Activated naive CD4-positive, alpha-beta T cell treated with anti-CD3 and anti-CD28 coated beads, Interleukin-2, amount 10 ng/mL, durations not matched to agents 7 days and 5 days (primary cell): ENCODE measurements at regions not wholly inside any gene's neighbourhood (a gene's known extent, or its start where the extent isn't known, plus 50 kb on each side); places are given as distances from the start of the nearest gene placed in this dataset.

ENCODE experiments used
- CTCF ChIA-PET: fragments of 350-600 bp; sonication (Branson Sonifier 250); formaldehyde crosslinking; loops from one replicate; lab custom pipeline; 2021; ENCODE audit warnings: antibody characterized with exemption; lab: Charles Lee
- DNase-seq: peaks from one replicate; pipeline ENCODE4 v3.0.0-alpha.2; 2020
- H3K27ac Mint-ChIP-seq: one replicate; pipeline ENCODE4 v1.8.0; 2021; ENCODE audit warnings: mild to moderate bottlenecking, moderate library complexity, mixed read lengths
- H3K27me3 Mint-ChIP-seq: one replicate; pipeline ENCODE4 v1.8.0; 2021; ENCODE audit warnings: mild to moderate bottlenecking, mixed read lengths
- H3K36me3 Mint-ChIP-seq: one replicate; pipeline ENCODE4 v1.8.0; 2021; ENCODE audit warnings: mixed read lengths
- H3K4me1 Mint-ChIP-seq: one replicate; pipeline ENCODE4 v1.8.0; 2021; ENCODE audit warnings: mixed read lengths
- H3K4me3 Mint-ChIP-seq: one replicate; pipeline ENCODE4 v1.8.0; 2021; ENCODE audit warnings: mild to moderate bottlenecking, moderate library complexity, mixed read lengths
- H3K9me3 Mint-ChIP-seq: one replicate; pipeline ENCODE4 v1.8.0; 2021; ENCODE audit warnings: mixed read lengths

DNA sequence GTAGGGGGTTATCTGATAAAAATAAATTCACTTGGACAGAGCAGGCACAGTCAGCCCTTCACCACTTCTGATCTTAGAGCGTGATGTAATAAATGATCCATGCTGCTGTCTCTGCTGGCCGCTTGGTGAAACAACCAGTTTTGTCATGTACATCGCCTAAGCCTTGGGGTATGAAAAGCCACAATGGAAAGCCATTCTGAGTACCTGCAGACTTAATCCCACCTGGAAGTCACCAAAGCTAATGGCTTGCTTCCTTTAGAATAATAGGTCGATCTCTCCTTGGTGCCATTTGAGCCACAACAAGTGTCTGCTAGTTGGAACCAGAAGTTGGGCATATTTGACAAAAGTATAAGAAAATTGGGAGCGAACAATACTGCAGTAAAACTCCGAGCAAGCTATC lies 1649.7 kb upstream of the SPRY2 start:
- no peak overlapping the region for H3K27ac Mint-ChIP-seq
- DNase-seq: no peak
- H3K36me3 Mint-ChIP-seq: no peaks in the 10 kb centered on the region
- no peaks in the 10 kb centered on the region for H3K4me1 Mint-ChIP-seq
- CTCF ChIA-PET: no interaction called here
- no peak overlapping the region for H3K4me3 Mint-ChIP-seq
- no peaks in the 10 kb centered on the region for H3K27me3 Mint-ChIP-seq
- peaks cover 2% of the 10 kb centered on the region for H3K9me3 Mint-ChIP-seq

DNA sequence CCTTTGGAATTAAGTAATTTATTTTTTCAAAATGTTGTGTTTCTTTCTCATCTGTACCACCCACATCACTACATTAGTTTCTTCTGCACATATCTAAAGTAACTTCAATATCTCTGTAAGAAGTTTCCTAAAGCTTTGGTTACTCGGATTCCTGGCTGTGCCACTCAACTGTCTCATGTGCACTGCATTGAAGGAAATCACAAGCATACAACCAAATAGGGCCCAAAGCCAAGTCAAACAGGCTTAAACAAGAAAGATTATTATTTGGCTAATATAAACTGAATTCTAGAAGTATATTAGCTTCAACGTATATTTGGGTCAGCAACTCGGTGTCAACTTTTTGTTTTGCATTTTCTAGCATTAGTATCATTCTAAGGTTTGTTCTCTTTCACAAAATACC lies 1647.6 kb upstream of the SPRY2 start:
- Mint-ChIP-seq H3K27ac (no peak overlapping the region), H3K4me1 (no peaks in the 10 kb centered on the region), H3K9me3 (peaks cover 7% of the 10 kb centered on the region), H3K27me3 (no peaks in the 10 kb centered on the region), H3K36me3 (no peaks in the 10 kb centered on the region), H3K4me3 (no peak overlapping the region)
- DNase-seq: no peak
- CTCF ChIA-PET: no interaction called here

DNA sequence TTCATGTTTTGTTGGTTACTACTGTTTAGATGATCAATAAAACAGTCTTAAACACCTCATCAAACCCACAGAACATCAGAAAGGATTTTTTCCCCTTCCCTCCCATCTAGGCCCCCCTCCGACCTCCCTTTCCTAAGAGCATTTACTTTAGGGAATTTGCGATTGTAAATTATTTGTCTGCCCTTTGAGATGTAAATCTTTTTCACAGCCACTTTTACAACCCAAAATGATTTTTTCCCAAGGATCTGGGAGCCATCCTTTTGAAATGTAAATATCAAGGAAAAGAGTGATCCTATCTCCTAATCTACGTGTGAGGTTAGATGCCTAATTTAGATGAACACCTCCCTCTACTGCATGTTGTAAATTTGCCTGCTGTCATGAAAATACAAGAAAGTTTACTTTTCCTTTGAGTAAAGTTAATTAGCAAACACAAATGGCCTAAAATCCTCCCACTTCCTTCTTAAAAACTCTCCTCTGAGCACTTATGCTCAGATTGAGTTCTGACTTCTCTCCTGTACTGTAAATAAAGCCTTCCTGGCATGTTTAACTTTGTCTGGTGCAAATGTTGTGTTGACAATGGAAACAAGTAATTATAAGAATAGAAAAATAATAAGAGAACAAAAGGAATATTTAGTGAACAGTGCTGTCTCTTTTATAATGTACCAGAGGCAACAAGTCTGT lies 1646.9 kb upstream of the SPRY2 start:
- no peak overlapping the region for H3K27ac Mint-ChIP-seq
- H3K27me3 Mint-ChIP-seq: no peaks in the 10 kb centered on the region
- no peaks in the 10 kb centered on the region for H3K4me1 Mint-ChIP-seq
- peaks cover 9% of the 10 kb centered on the region for H3K9me3 Mint-ChIP-seq
- CTCF ChIA-PET: no interaction called here
- DNase-seq: no peak
- H3K36me3 Mint-ChIP-seq: no peaks in the 10 kb centered on the region
- H3K4me3 Mint-ChIP-seq: no peak overlapping the region

DNA sequence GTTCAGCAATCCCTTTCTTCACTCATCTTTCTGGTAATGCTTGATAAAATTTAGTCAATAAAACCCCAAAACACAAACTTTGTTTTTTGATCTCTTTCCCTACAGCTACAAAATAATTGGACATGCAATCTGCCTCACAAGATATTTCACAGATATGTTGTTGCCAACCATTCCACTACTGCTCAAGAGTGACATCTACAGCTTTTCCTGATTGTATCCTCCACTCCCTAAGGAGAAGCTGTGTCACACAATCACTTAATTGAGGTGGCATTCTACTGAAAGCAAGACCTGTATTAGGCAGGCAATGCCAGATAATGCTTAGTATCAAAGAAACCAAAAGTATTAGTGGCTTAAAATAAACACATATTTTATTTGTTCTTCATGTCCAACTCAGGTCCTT lies 1646.2 kb upstream of the SPRY2 start:
- Mint-ChIP-seq H3K27me3 (no peaks in the 10 kb centered on the region), H3K9me3 (peaks cover 9% of the 10 kb centered on the region), H3K4me1 (no peaks in the 10 kb centered on the region), H3K4me3 (no peak overlapping the region), H3K36me3 (no peaks in the 10 kb centered on the region), H3K27ac (no peak overlapping the region)
- CTCF ChIA-PET: no interaction called here
- DNase-seq: no peak

DNA sequence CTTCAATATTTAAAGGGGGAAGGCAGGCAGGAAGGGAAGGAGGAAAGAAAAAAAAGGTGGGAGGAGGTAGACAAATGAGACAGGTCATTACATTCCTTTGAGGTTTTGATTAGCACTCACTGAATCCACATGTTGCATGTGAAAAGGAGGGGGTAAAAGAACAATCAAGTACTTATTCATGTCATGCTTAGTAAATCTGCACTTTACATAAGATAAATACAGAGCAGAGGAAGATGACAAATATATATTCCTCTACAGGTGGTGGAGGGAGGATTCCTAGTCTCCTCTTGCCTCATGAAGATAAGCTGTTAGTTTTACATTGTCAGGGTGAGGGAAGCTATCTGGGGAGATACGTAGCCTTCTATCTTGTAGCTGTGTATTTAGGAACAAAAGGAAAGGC lies 1645.4 kb upstream of the SPRY2 start:
- CTCF ChIA-PET: no interaction called here
- no peaks in the 10 kb centered on the region for H3K4me1 Mint-ChIP-seq
- no peak overlapping the region for H3K4me3 Mint-ChIP-seq
- peaks cover 9% of the 10 kb centered on the region for H3K9me3 Mint-ChIP-seq
- no peaks in the 10 kb centered on the region for H3K36me3 Mint-ChIP-seq
- H3K27me3 Mint-ChIP-seq: no peaks in the 10 kb centered on the region
- no peak for DNase-seq
- H3K27ac Mint-ChIP-seq: no peak overlapping the region

DNA sequence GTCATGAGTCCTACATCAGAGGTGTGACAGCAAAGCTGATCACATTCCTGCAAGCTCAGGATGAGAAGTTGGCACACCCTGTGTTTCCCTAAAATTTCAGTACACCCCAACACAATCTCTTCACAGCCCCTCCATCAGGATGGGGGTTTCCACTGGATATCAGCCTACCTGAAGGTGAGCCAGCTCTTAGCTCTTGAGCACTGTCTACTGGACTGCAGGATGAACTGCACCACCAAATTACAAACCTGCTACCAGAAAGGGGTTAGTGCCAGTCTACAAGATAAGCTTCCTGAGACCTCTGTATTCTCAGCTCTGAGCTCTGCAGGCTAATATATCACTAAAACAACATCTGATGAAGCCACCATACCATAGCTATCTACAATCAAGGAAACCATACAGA lies 1616.2 kb upstream of the SPRY2 start:
- Mint-ChIP-seq H3K4me1 (no peaks in the 10 kb centered on the region), H3K4me3 (no peak overlapping the region), H3K9me3 (peaks cover 9% of the 10 kb centered on the region), H3K27me3 (no peaks in the 10 kb centered on the region), H3K36me3 (no peaks in the 10 kb centered on the region), H3K27ac (no peak overlapping the region)
- CTCF ChIA-PET: no interaction called here
- no peak for DNase-seq

DNA sequence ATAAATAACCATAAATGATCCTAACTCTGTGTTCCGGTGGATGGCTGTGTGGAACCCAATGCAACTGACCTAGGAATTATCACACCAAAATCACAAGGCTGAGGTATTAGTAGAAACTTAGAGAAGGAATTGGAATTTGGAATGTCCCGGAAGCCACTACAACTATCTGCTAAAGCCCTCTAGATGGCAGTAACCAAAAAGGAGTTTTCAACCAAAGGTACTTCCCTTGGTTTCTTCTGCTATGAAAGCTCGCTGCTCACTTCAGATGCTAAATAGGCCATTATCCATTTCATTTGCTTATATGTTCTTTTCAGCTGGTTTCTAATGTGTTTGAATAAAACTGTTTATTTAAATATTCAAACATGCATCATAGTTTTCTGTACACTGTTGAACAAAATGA lies 1589.1 kb upstream of the SPRY2 start:
- no peak for DNase-seq
- peaks cover 2% of the 10 kb centered on the region for H3K9me3 Mint-ChIP-seq
- H3K27ac Mint-ChIP-seq: no peak overlapping the region
- no peaks in the 10 kb centered on the region for H3K4me1 Mint-ChIP-seq
- H3K27me3 Mint-ChIP-seq: no peaks in the 10 kb centered on the region
- CTCF ChIA-PET: no interaction called here
- no peaks in the 10 kb centered on the region for H3K36me3 Mint-ChIP-seq
- H3K4me3 Mint-ChIP-seq: no peak overlapping the region

DNA sequence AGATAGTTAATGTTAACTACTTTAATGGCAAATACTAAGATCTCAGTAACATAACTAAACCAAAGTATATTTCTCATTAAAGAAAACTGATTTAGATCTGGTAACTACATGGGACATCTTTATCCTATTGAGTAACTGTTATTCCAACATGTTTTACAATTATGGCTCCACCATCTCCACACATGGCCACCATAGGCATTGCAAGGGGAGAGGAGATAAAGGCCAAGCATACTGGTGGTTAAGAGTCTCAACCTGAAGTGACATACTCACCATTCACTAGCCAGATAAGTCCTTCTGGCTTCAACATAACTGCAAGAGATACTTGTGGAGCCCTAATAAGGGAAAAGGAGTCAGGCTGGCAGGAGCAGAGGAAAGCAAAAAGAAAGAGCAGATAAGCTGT lies 1586.4 kb upstream of the SPRY2 start:
- Mint-ChIP-seq H3K4me1 (no peaks in the 10 kb centered on the region), H3K27me3 (no peaks in the 10 kb centered on the region), H3K9me3 (peaks cover 2% of the 10 kb centered on the region), H3K27ac (no peak overlapping the region), H3K36me3 (no peaks in the 10 kb centered on the region), H3K4me3 (no peak overlapping the region)
- CTCF ChIA-PET: no interaction called here
- DNase-seq: no peak

DNA sequence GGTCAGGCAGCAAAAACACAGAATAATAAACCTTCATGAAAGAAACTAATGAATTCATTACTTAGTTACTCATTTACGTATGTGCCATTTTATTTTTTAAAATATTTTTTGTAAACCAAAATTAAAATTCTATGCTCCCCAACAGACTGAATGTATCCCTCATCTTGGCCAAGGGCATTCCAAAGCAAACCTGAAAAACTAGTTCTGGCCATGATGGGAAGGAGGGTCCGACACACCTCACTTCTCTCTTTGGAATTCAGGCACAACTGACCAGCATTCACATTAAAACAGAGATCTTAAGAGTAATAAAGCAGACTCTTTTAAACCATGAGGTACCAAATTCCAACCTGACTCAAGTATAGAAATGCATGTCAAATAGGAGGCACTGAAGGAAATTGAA lies 1576.9 kb upstream of the SPRY2 start:
- Mint-ChIP-seq H3K27ac (no peak overlapping the region), H3K9me3 (peaks cover 5% of the 10 kb centered on the region), H3K36me3 (no peaks in the 10 kb centered on the region), H3K4me3 (no peak overlapping the region), H3K27me3 (no peaks in the 10 kb centered on the region), H3K4me1 (no peaks in the 10 kb centered on the region)
- DNase-seq: no peak
- CTCF ChIA-PET: no interaction called here

DNA sequence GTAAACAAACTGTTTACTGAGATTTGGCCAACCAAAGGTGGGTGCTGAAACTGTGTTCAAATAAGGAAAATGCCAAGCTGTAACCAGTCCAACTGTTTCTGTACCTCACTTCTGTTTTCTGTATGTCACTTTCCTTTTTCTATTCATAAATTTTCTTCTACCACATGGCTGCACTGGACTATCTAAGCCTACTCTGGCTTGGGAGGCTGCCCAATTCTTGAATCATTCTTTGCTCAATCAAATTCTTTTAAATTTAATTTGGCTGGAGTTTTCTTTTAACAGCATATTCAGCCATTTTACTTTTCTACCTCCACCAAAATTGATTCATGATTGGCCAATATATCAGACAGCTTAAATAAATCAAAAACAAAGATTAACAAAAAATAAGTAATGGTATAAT lies 1575.5 kb upstream of the SPRY2 start:
- H3K36me3 Mint-ChIP-seq: no peaks in the 10 kb centered on the region
- CTCF ChIA-PET: no interaction called here
- H3K4me1 Mint-ChIP-seq: no peaks in the 10 kb centered on the region
- no peak for DNase-seq
- no peak overlapping the region for H3K27ac Mint-ChIP-seq
- no peak overlapping the region for H3K4me3 Mint-ChIP-seq
- H3K9me3 Mint-ChIP-seq: peaks cover 9% of the 10 kb centered on the region
- H3K27me3 Mint-ChIP-seq: no peaks in the 10 kb centered on the region

DNA sequence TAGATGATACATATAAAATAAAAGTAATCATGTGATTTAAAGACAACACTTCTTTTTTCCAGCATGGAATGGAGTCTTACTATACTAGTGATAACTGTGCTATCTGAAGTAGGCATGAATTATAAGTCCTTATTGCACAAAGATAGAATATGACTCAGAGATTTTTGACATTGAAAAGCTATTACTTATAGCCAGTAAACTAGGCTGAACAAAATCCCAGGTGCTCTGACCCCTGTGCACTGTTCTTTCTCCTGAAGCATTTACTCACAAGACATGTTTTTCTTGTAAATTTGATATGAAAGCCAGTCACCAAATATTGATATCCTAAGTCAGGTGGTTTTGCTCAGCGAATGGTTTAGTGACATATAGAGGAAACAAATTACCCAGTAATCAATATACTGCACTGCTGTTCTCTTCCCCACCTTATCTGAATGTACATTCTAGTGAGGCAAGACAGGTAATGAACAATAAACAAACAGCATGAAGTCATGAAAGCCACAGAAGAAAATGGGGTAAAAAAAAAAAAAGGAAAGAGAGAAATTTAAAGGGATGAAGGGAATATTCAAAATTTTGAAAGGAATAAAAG lies 1567.0 kb upstream of the SPRY2 start:
- Mint-ChIP-seq H3K4me1 (no peaks in the 10 kb centered on the region), H3K27ac (no peak overlapping the region), H3K27me3 (no peaks in the 10 kb centered on the region), H3K36me3 (no peaks in the 10 kb centered on the region), H3K9me3 (peaks cover 11% of the 10 kb centered on the region), H3K4me3 (no peak overlapping the region)
- no peak for DNase-seq
- CTCF ChIA-PET: no interaction called here

DNA sequence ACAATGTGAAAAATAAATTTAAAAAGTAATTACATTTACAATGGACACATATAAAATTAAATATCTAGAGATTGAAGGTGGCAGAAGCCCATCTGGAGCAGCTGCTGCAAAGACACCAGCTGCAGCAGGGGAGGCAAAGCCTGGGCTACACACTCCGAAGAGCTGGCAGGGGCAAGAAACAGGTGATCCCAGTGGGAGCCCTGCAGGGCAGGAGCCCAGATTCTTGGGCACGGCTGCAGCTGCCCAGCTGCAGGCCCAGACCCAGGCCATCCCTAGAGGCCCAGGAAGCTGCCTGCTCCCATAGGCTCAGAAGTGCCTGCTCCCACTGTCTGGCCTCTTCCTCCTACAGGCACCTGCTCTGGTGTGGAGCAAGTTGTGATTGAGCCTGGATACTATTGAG lies 1547.9 kb upstream of the SPRY2 start:
- no peak overlapping the region for H3K27ac Mint-ChIP-seq
- no peaks in the 10 kb centered on the region for H3K36me3 Mint-ChIP-seq
- no peaks in the 10 kb centered on the region for H3K4me1 Mint-ChIP-seq
- H3K4me3 Mint-ChIP-seq: no peak overlapping the region
- DNase-seq: no peak
- CTCF ChIA-PET: no interaction called here
- no peaks in the 10 kb centered on the region for H3K27me3 Mint-ChIP-seq
- peaks cover 14% of the 10 kb centered on the region for H3K9me3 Mint-ChIP-seq

DNA sequence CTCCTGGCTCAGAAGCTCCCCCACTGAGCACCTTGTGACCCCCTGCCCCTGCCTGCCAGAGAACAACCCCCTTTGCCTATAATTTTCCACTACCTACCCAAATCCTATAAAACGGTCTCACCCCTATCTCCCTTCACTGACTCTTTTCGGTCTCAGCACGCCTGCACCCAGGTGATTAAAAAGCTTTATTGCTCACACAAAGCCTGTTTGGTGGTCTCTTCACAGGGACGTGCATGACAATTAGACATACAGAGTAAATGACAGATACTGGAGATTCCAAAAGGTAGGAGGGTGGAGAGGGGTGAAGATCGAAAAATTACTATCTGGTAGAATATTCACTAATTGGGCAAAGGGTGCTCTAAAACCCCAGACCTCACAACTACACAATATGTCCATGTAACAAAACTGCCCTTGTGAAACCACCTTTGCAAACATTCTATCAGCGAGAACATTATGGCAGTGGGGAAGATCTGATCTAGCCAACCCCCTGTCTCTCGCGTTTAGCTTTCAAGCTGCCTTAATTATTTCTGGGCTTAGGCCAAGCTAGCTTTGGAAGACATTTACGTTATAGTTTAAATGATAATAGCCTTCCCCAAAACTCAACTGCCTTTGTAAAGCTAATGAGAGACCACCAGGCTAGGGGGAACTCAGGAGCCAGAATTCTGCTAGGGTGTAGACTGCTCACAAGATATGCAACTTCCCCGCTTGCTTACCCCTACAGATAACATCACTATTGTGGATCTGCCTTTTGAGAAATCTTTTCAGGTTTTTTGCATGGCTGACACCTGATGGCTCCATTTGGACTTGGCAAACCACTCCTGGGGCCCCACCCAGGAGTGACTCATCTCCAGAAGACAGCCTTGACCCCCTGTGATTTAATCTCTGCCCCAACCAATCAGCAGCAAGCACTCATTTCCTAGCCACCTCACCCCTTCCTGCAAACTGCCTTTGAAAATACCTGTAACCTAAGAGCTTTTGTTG lies 1534.0 kb upstream of the SPRY2 start:
- no peak for DNase-seq
- CTCF ChIA-PET: interaction anchor here (0.6 kb wide), 1 partner anchor 11 kb away, joined by 3 read pairs; no protein-coding TSS in a partner anchor
- H3K9me3 Mint-ChIP-seq: peaks cover 9% of the 10 kb centered on the region
- no peaks in the 10 kb centered on the region for H3K36me3 Mint-ChIP-seq
- H3K27me3 Mint-ChIP-seq: no peaks in the 10 kb centered on the region
- H3K4me3 Mint-ChIP-seq: no peak overlapping the region
- no peaks in the 10 kb centered on the region for H3K4me1 Mint-ChIP-seq
- no peak overlapping the region for H3K27ac Mint-ChIP-seq

DNA sequence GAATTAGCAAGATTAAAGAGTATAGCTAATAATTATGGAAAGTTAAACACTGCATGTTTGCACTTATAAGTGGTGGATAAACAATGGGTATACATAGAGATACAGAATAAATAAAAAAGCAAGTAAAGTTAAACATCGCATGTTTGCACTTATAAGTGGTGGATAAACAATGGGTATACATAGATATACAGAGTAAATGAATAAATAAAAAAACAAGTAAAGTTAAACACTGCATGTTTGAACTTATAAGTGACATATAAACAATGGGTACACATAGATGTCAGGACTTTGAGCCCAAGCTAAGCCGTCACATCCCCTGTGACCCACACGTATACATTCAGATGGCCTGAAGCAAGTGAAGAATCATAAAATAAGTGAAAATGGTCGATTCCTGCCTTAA lies 1533.3 kb upstream of the SPRY2 start:
- DNase-seq: no peak
- CTCF ChIA-PET: interaction anchor here (0.6 kb wide), 1 partner anchor 11 kb away, joined by 3 read pairs; no protein-coding TSS in a partner anchor
- no peak overlapping the region for H3K27ac Mint-ChIP-seq
- peaks cover 14% of the 10 kb centered on the region for H3K9me3 Mint-ChIP-seq
- no peaks in the 10 kb centered on the region for H3K27me3 Mint-ChIP-seq
- no peaks in the 10 kb centered on the region for H3K4me1 Mint-ChIP-seq
- no peak overlapping the region for H3K4me3 Mint-ChIP-seq
- H3K36me3 Mint-ChIP-seq: no peaks in the 10 kb centered on the region
